NOMO-1 treated with DMSO at 0.1 percent for 48 hours (cell line): ENCODE measurements at regions not wholly inside any gene's neighbourhood (a gene's known extent, or its start where the extent isn't known, plus 50 kb on each side); places are given as distances from the start of the nearest gene placed in this dataset.

Source experiments
- DNase-seq: peaks from one replicate; lab custom pipeline; 2025; ENCODE audit not compliant: unreplicated experiment; lab: John Stamatoyannopoulos, UW

DNA sequence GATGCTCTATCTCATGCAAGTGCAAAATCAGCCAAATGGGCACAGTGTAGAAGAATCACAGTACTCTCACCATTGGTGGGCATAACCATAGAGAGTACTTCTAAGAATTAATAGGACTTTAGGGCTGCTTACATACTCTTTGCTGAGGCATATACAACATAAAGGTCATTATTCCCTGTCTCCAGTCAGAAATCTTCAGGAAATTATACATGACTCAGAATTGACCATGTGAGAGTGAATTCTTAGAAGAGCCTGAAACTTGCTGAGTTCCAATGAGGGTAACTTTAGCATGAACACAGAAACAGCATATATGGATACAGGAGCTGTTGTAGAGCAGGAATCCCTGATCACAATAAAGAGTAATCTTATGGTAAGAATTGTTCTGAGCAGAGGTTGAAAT is 498.7 kb downstream of the TENT5A start:
- DNase-seq: no peak

- no peak for DNase-seq
Observed at GRCh38 chr6:81252231-81252630, 500.2 kb downstream of the TENT5A start.

- no peak for DNase-seq
Observed at GRCh38 chr6:81246200-81246599, 506.3 kb downstream of the TENT5A start.

GRCh38 chr6:81242624-81243023 is 509.9 kb downstream of the TENT5A start:
- no peak for DNase-seq

DNA sequence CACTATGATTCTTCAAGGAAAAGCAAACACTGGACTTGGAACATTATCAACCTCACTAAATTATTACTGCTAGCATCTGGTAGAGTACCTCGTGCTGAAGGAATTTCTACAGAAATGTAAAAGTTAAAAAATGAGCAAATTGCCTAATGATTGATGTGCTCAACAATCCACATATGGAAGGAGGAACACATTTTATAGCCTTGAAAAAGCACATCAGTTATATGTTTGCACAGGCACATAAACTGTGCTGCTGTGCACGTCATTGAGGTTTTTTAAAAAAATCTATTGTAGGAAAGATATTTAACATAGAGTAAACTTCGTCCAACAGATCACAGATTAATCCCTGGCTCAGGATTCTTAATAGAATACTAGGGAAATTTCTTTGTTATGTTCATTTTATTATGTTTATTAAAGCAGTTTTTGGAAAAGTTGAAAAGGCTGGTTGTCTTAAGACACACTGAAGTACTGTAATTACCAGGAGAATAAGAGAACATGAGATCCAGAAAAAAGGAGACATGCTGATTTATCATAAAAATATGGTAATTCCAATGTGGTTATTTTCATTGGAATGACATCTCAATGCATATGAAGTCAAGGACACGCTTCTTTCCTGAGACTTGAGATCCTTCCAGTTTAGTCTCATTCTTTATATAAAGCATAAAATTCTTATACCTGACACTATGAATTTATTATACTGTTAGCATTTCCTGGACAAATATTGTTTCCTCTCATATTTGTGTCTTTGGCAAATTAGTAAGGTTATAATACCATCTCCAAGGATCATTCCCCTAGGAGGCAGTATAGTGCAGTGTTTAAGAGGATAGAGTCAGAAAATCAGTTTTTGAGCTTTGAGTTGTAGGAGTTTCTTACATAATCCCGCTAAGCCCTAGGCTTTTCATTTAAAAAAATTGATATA is 511.1 kb downstream of the TENT5A start:
- peak; percentile 25 for DNase-seq

GRCh38 chr6:81238390-81238789 is 514.1 kb downstream of the TENT5A start:
- no peak for DNase-seq

GRCh38 chr6:81237226-81237625 is 515.3 kb downstream of the TENT5A start:
- no peak for DNase-seq

DNA sequence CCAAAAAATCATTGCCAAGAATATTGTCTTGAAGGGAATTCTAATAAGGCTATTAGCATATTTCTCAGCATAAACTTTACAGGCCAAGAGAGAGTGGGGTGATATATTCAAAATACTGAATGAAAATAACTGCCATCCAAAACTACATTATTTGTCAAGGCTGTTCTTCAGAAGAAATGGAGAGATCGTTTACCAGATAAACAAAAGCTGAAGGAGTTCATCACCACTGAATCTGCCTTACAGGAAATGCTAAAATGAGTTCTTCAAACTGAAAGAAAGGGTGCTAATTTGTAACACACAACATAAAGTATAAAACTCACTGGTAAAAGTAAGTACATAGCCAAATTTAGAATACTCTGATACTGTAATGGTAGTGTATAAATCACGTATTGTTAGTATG is 517.0 kb downstream of the TENT5A start:
- no peak for DNase-seq

- no peak for DNase-seq
Observed at GRCh38 chr6:81233990-81234389, 518.5 kb downstream of the TENT5A start.

GRCh38 chr6:81228912-81229555 is 523.4 kb downstream of the TENT5A start:
- DNase-seq: no peak

DNA sequence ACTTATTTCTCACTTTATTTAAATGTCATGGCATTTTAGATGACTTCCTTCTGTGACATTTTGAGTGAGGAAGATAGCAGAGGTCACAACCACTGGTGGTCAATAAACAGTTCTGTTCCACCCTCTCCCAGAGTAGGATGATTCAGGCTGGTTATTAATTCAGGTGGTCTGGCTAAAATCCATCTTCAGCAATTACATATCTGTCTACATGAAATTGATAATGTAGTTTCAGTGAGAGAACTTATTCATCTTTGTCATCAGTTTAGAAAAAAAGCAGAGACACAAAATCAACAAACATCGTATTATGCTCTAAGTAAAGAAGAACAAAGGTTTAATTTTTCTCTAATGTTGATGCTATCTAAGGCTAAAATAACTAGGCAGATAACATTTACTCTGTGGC is 525.5 kb downstream of the TENT5A start:
- DNase-seq: no peak

DNA sequence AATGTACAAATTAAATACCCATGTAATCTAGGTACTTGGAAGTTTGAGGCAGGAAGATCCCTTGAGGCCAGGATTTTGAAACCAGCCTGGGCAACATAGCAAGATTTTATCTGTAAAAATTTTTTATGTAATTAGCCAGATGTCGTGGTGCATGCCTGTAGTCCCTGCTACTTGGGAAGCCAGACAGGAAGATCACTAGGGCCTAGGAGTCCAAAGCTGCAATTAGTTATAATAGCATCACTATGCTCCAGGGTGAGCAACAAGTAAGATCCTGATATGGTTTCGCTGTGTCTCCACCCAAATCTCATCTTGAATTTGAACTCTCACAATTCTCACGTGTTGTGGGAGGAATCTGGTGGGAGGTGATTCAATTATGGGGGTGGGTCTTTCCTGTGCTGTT is 535.8 kb downstream of the TENT5A start:
- DNase-seq: no peak

DNA sequence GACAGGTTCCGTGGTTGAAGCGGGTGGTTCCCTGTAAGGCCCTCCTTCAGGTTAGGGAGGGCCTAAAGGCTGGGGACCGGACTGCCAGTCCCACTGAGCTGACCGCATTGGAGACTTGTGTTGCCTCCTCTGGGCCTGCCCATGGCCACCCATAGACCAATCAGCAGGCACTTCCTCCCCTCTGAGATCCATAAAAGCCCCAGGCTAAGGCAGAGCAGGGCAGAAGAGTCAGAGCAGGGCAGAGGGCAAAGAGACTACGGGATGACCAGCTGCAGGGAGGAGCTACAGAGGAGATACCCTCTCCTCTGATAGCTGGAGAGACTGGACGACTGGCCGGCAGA is 537.4 kb downstream of the TENT5A start:
- DNase-seq: no peak

DNA sequence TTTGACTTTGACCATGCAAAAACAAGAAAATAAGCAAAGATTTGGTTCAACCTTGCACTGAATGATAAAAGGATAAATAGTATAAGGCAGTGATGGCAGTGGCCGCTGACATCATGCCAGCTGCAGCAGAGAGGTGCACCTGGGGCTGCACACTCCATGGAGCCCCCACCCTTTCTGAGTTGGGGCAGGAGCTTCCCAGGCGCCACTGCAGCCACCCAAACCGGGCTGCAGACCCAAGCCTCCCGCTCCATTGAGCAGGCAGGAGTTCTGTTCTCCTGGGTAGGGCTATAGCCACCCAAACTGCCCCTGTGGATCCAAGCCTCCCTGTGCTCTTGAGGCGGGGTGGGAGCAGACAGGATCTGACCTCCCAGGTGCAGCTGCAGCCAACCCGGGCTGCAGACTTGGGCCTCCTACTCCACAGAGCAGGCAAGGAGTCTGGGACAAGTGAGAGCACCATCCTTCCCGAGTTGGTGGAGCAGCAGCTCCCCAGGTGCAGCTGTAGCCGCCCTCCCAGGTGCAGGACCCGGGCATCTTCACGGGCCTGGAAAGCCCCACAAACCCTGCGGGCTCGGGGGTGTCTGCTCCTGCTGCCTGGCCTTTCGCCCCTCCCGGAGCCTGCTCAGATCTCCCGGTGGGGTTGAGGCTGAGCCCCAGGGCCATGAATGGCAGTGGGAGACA is 537.9 kb downstream of the TENT5A start:
- DNase-seq: no peak

DNA sequence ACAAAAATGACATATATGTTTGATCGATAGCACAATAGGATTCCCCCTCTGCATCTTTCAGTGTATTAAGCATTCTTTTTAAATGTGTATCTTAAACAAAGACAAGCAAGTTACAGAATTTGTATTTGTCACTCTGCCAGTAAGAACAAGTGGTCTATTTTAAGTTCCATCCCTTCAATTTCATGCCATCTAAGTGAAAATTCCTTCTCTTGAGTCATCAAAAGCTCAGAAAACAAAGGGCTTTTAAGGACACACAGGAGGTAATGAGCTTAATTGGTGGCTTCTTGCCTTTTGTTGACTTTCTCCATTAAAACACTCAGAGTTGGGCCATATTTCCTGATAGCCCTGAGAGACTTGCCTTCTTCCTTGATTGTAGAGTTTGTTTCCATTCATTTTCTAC is 547.8 kb downstream of the TENT5A start:
- DNase-seq: no peak

GRCh38 chr6:81194374-81194773 is 558.1 kb downstream of the TENT5A start:
- no peak for DNase-seq

- no peak for DNase-seq
Observed at GRCh38 chr6:81172056-81172740, 580.3 kb downstream of the TENT5A start.

DNA sequence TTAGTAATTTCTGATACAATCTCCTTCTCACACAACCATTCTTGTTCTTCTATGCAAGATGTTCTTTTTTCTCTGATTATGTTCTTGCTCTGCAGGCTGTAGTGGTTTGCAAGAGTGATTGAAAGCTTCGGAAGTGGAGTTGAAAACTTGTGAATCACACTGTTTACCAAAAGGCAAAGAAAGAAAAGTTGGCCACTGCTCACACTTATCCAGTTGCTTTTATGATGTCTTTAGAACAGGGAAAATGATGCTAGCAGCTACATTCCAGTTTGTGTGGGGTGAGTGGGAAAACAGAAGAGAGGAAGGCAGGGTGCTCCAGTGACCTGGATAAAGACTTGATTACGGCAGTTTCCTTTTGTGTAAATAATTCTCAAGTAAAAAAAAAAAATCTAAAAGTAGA is 583.3 kb downstream of the TENT5A start:
- no peak for DNase-seq

DNA sequence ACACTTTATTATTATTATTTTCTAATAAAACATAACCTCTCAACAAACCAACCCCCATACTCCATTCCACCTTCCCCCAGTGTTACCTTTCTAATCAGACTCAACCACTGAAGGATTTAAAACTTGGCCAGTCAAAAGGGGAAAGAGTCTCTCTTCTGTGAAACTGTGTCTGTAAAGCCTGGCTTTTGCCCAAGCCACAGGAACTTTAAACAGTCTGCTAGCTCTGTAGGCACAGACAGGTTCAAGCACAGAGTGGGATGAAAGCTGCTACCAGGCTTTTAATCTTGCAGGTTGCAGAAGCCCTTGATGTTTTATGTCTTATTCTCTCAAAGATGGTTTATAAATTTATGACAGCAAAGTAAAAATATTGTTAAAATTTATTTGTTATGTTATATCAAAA is 585.7 kb downstream of the TENT5A start:
- DNase-seq: no peak

DNA sequence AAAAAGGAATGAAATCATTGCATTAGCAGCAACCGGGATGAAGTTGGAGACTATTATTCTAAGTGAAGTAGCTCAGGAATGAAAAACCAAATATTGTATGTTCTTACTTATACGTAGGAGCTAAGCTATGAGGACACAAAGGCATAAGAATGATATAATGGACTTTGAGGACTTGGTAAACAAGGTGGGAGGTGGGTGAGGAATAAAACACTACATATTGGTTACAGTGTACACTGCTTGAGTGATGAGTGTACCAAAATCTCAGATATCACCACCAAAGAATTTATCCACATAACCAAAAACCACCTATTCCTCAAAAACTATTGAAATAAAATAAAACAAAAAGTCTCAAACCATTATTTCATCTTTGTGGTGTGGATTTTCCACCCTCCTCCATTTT is 593.5 kb downstream of the TENT5A start:
- no peak for DNase-seq

DNA sequence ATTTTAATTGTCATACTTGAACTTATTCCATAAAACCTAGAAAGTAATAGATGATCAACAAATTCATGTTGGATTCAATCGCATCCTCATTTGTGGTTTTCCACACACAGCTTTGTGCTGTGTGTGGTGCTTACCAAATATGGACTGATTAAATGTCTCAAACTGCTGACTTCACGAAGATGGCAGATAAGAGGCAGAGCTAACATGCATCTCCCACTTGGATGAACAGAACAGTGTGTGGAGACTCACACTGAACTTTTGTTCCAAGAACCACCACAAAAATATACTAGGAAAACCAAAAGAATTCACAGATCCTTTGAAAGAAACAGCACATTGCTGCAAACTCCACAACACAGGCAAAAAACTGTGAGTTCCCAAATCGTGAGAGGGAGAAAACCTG is 603.7 kb downstream of the TENT5A start:
- no peak for DNase-seq

GRCh38 chr6:81145506-81145905 is 607.0 kb downstream of the TENT5A start:
- DNase-seq: no peak
